Mesenchymal stem cell (in vitro differentiated cells and primary cell): ENCODE measurements at regions not wholly inside any gene's neighbourhood (a gene's known extent, or its start where the extent isn't known, plus 50 kb on each side); places are given as distances from the start of the nearest gene placed in this dataset.
"Not testable (repeated sequence)": the region's sequence is repeated elsewhere in the genome, so short reads cannot be mapped to it uniquely, and the experiment has no call there.

Source experiments
- DNase-seq: peaks from one replicate; pipeline ENCODE4 v3.0.0-alpha.2; 2013
- H2AFZ ChIP-seq: one replicate; pipeline ENCODE4 v1.6.1; 2013; ENCODE audit warnings: low read depth, mild to moderate bottlenecking, control low read depth, inconsistent platforms, low read length, moderate library complexity
- H2AK5ac ChIP-seq: 2 replicates; pipeline ENCODE4 v1.6.1; 2013; ENCODE audit warnings: low read length, moderate library complexity, mild to moderate bottlenecking, inconsistent platforms; ENCODE audit not compliant: severe bottlenecking
- H2BK120ac ChIP-seq: one replicate; pipeline ENCODE4 v1.6.1; 2013; ENCODE audit warnings: low read depth, mild to moderate bottlenecking, inconsistent platforms, low read length, moderate library complexity
- H2BK12ac ChIP-seq, 2 experiments: one replicate each; pipeline ENCODE4 v1.6.1; 2013; ENCODE audit warnings: inconsistent platforms in 2 of 2, low read length in 2 of 2, mild to moderate bottlenecking in 2 of 2, moderate library complexity in 2 of 2, control low read depth in 1 of 2
- H2BK15ac ChIP-seq: one replicate; pipeline ENCODE4 v1.6.1; 2013; ENCODE audit warnings: mild to moderate bottlenecking, low read depth, inconsistent platforms; ENCODE audit not compliant: poor library complexity, severe bottlenecking
- H2BK5ac ChIP-seq: 2 replicates; pipeline ENCODE4 v1.6.1; 2013; ENCODE audit warnings: low read depth, mild to moderate bottlenecking, low read length, control low read depth, inconsistent platforms; ENCODE audit not compliant: poor library complexity, severe bottlenecking
- H3K14ac ChIP-seq, 2 experiments: one replicate each; pipeline ENCODE4 v1.6.1; 2013; ENCODE audit warnings: inconsistent platforms in 2 of 2, low read length in 2 of 2, control low read depth in 1 of 2, mild to moderate bottlenecking in 1 of 2, moderate library complexity in 1 of 2
- H3K18ac ChIP-seq, 2 experiments: one replicate each; pipeline ENCODE4 v1.6.1; 2013; ENCODE audit warnings: inconsistent platforms in 2 of 2, low read length in 2 of 2, control low read depth in 1 of 2, low read depth in 1 of 2, mild to moderate bottlenecking in 1 of 2
- H3K23ac ChIP-seq, 2 experiments: one replicate each; pipeline ENCODE4 v1.6.1; 2013; ENCODE audit warnings: inconsistent platforms in 2 of 2, low read length in 2 of 2, mild to moderate bottlenecking in 2 of 2, moderate library complexity in 2 of 2, control low read depth in 1 of 2
- H3K27ac ChIP-seq: 2 replicates; pipeline ENCODE4 v1.5.1; 2013; ENCODE audit warnings: mild to moderate bottlenecking, moderate library complexity, low read length, control low read depth, inconsistent platforms; ENCODE audit not compliant: poor library complexity, severe bottlenecking
- H3K27me3 ChIP-seq, 2 experiments: 2 replicates each; pipeline versions ENCODE4 v1.6.1 to v1.7.0; 2013; ENCODE audit warnings: low read length in 2 of 2, mild to moderate bottlenecking in 2 of 2, moderate library complexity in 2 of 2, control low read depth in 1 of 2, inconsistent platforms in 1 of 2; ENCODE audit not compliant: control insufficient read depth in 1 of 2, insufficient read depth in 1 of 2
- H3K36me3 ChIP-seq, 2 experiments: 2 replicates each; pipeline versions ENCODE4 v1.6.1 to v1.7.0; 2013; ENCODE audit warnings: low read length in 2 of 2, control low read depth in 1 of 2, inconsistent platforms in 1 of 2, low read depth in 1 of 2, mild to moderate bottlenecking in 1 of 2; ENCODE audit not compliant: insufficient read depth in 2 of 2, control insufficient read depth in 1 of 2
- H3K4ac ChIP-seq, 2 experiments: one replicate each; pipeline ENCODE4 v1.6.1; 2013; ENCODE audit warnings: inconsistent platforms in 2 of 2, low read length in 2 of 2, mild to moderate bottlenecking in 2 of 2, moderate library complexity in 2 of 2, control low read depth in 1 of 2, low read depth in 1 of 2
- H3K4me1 ChIP-seq: 2 replicates; pipeline ENCODE4 v1.6.1; 2013; ENCODE audit warnings: low read depth, low read length, control low read depth; ENCODE audit not compliant: control insufficient read depth, insufficient read depth
- H3K4me2 ChIP-seq: 2 replicates; pipeline ENCODE4 v1.6.1; 2013; ENCODE audit warnings: low read length, mild to moderate bottlenecking, inconsistent platforms; ENCODE audit not compliant: poor library complexity, severe bottlenecking
- H3K4me3 ChIP-seq, 2 experiments: 2 replicates each; pipeline versions ENCODE4 v1.5.1 to v1.7.0; 2013; ENCODE audit warnings: low read length in 2 of 2, mild to moderate bottlenecking in 2 of 2, control low read depth in 1 of 2, low read depth in 1 of 2; ENCODE audit not compliant: insufficient read depth in 1 of 2
- H3K79me1 ChIP-seq: replicated peaks from 2 replicates; pipeline ENCODE4 v1.6.1; 2013; ENCODE audit warnings: mild to moderate bottlenecking, control low read depth, low read length, inconsistent platforms; ENCODE audit not compliant: poor library complexity, severe bottlenecking
- H3K9ac ChIP-seq: 2 replicates; pipeline ENCODE4 v1.7.0; 2013; ENCODE audit warnings: mild to moderate bottlenecking, low read length, moderate library complexity
- H3K9me3 ChIP-seq: 2 replicates; pipeline ENCODE4 v1.7.0; 2013; ENCODE audit warnings: mild to moderate bottlenecking, low read length; ENCODE audit not compliant: control insufficient read depth
- H4K8ac ChIP-seq: one replicate; pipeline ENCODE4 v1.6.1; 2013; ENCODE audit warnings: inconsistent platforms, mild to moderate bottlenecking, low read length, moderate library complexity
- H4K91ac ChIP-seq: one replicate; pipeline ENCODE4 v1.6.1; 2013; ENCODE audit warnings: mild to moderate bottlenecking, low read length, inconsistent platforms
- WGBS: methylation state at CpG from one replicate; pipeline ENCODE4 v1.1.7; 2013; ENCODE audit warnings: mixed read lengths; 5-methylcytosine and 5-hydroxymethylcytosine counted together

GRCh38 chr9:67468326-67468725 is 390.4 kb upstream of the ANKRD20A1 start:
- not testable (repeated sequence) for H3K27me3 ChIP-seq, H3K4ac ChIP-seq, DNase-seq, H2AFZ ChIP-seq, H4K91ac ChIP-seq, H3K14ac ChIP-seq, H2BK15ac ChIP-seq, H3K18ac ChIP-seq, H2BK5ac ChIP-seq, H3K4me1 ChIP-seq, H3K27ac ChIP-seq, H2BK12ac ChIP-seq, H3K9me3 ChIP-seq, H4K8ac ChIP-seq, H3K79me1 ChIP-seq, H3K9ac ChIP-seq, H2AK5ac ChIP-seq, H2BK120ac ChIP-seq, H3K4me3 ChIP-seq, H3K36me3 ChIP-seq, H3K23ac ChIP-seq, H3K4me2 ChIP-seq
- no CpG with 5 or more reads among the region's 1 CpG for WGBS

- not testable (repeated sequence) for H2BK12ac ChIP-seq, H3K23ac ChIP-seq, DNase-seq, H2AK5ac ChIP-seq, H3K4ac ChIP-seq, H3K27ac ChIP-seq, H4K8ac ChIP-seq, H3K27me3 ChIP-seq, H3K18ac ChIP-seq, H3K9ac ChIP-seq, H3K4me3 ChIP-seq, H3K4me2 ChIP-seq, H3K79me1 ChIP-seq, H2BK120ac ChIP-seq, H3K14ac ChIP-seq, H3K4me1 ChIP-seq, H2AFZ ChIP-seq, H2BK5ac ChIP-seq, H3K9me3 ChIP-seq, H2BK15ac ChIP-seq, H4K91ac ChIP-seq, H3K36me3 ChIP-seq
- WGBS: no CpG with 5 or more reads among the region's 25 CpGs
These were observed 396.7 kb upstream of the ANKRD20A1 start for GRCh38 chr9:67461796-67462757.

DNA sequence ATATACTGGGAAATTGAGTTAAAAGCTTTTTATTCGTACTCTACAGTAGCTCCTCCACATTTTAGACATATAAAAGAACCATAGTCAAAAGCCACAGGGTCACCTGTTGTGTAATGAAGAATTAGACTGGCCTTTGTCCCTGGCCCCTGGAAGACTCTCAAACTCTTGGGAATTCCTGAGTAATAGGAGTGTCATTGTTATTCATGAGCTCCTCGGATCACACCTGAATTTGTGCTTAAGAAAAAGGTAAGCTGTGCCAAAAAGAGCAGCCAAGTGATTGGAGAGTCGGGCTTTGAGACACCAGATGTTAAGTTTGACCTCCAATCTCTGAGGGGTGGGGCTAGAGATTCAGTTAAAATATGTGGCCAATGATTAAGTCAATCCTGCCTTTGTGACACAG is 405.8 kb upstream of the ANKRD20A1 start:
- not testable (repeated sequence) for H3K27ac ChIP-seq, H3K79me1 ChIP-seq, DNase-seq, H3K9me3 ChIP-seq, H3K4me2 ChIP-seq, H4K8ac ChIP-seq, H3K36me3 ChIP-seq, H2BK12ac ChIP-seq, H3K18ac ChIP-seq, H2BK15ac ChIP-seq, H3K23ac ChIP-seq, H3K14ac ChIP-seq, H3K27me3 ChIP-seq, H3K4me1 ChIP-seq, H3K4ac ChIP-seq, H2BK120ac ChIP-seq, H2AFZ ChIP-seq, H3K9ac ChIP-seq, H3K4me3 ChIP-seq, H2BK5ac ChIP-seq, H2AK5ac ChIP-seq, H4K91ac ChIP-seq
- no CpG with 5 or more reads among the region's 3 CpGs for WGBS

DNA sequence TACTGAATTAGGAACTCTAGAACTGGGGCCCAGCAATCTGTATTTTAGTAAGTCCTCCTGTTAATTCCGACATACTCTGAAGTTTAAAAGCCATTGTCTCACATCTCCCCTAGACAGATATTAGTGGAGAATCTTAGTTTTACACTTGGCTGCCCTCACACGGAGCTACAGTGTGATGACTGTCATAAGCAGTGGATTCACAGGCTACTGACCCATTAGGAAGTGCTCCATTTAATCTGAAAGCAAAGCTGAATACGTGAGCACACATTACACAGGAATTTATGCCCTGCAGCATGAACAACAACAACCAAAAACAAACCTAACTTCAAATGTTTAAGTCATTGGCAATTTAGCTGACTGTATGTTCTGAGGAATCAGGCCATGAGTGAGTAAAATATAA is 416.4 kb upstream of the ANKRD20A1 start:
- WGBS: no CpG with 5 or more reads among the region's 3 CpGs

More for the DNA sequence above, 416.4 kb upstream of the ANKRD20A1 start:
- not testable (repeated sequence) for H2AFZ ChIP-seq, H3K23ac ChIP-seq, H4K8ac ChIP-seq, H3K79me1 ChIP-seq, H4K91ac ChIP-seq, H2BK15ac ChIP-seq, H2BK5ac ChIP-seq, H3K27me3 ChIP-seq, H3K9ac ChIP-seq, H2BK12ac ChIP-seq, H3K14ac ChIP-seq, H3K4me3 ChIP-seq, DNase-seq, H3K4me1 ChIP-seq, H2BK120ac ChIP-seq, H3K4ac ChIP-seq, H3K4me2 ChIP-seq, H2AK5ac ChIP-seq, H3K27ac ChIP-seq, H3K9me3 ChIP-seq, H3K18ac ChIP-seq, H3K36me3 ChIP-seq
